Tibial nerve (tissue), 3 donors: ENCODE measurements at regions not wholly inside any gene's neighbourhood (a gene's known extent, or its start where the extent isn't known, plus 50 kb on each side); places are given as distances from the start of the nearest gene placed in this dataset.

Experiments used
- CTCF ChIP-seq, 5 experiments: fragments of 200-600 bp in 3 of 5; fragments of 450-650 bp in 2 of 5; sonication (generic) in 3 of 5; IDR thresholded peaks; one replicate each; pipeline ENCODE4 v1.5.1; 2016 to 2019; ENCODE audit warnings: antibody characterized with exemption in 5 of 5, mild to moderate bottlenecking in 3 of 5, moderate library complexity in 2 of 5
- POLR2A ChIP-seq, 2 donors: fragments of 450-650 bp; IDR thresholded peaks; one replicate each; pipeline ENCODE4 v1.6.1; 2017; ENCODE audit warnings: antibody characterized with exemption in 2 of 2, mild to moderate bottlenecking in 2 of 2, moderate library complexity in 2 of 2

DNA sequence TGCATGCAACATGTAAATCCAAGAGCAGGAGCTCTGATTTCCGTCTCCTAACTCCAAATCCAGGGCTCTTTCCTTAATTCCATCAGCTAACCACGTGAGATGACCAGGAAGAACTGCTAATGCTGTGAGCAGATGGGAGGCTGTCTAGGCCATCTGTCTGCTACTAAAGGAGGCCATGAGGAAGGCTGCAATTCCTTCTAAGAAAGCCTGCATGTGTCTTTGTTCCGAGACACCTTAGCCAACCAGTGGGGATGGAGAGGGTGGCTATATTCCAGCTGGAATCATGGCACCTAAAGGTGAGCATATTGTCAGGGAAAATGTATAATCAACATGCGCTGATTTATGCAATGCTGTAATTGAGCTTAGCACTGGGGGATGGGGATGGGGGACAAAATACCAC lies 267.2 kb upstream of the CDH5 start:
- no peak for TF ChIP-seq POLR2A (IDR thresholded peaks at IDR 0.05)
- TF ChIP-seq CTCF (IDR thresholded peaks at IDR 0.05) = no peak
